GM13977 (cell line): ENCODE measurements at regions not wholly inside any gene's neighbourhood (a gene's known extent, or its start where the extent isn't known, plus 50 kb on each side); places are given as distances from the start of the nearest gene placed in this dataset.

ENCODE experiments used
- DNase-seq: peaks from one replicate; pipeline ENCODE4 v3.0.0; 2012; ENCODE audit warnings: low spot score
- CTCF ChIP-seq: IDR thresholded peaks from 2 replicates; pipeline ENCODE4 v1.5.1; 2012; ENCODE audit warnings: mild to moderate bottlenecking, control low read depth; ENCODE audit not compliant: insufficient read depth; ENCODE audit errors: extremely low read depth, missing control alignments
- in situ Hi-C: fragments of 300-500 bp; cut with MboI; formaldehyde crosslinking; loops from one replicate; pipeline ENCODE4 v1.12.0; 2022; ENCODE audit warnings: low sequenced_read_pairs, low pct_unique_long_range_greater_than_20kb, mixed read lengths, inconsistent platforms; ENCODE audit not compliant: unreplicated experiment

GRCh38 chr14:80124794-80125193, 86.5 kb downstream of the DIO2 start:
- no peak for DNase-seq
- no peak for TF ChIP-seq CTCF
- in situ Hi-C loops, result no loop called here

DNA sequence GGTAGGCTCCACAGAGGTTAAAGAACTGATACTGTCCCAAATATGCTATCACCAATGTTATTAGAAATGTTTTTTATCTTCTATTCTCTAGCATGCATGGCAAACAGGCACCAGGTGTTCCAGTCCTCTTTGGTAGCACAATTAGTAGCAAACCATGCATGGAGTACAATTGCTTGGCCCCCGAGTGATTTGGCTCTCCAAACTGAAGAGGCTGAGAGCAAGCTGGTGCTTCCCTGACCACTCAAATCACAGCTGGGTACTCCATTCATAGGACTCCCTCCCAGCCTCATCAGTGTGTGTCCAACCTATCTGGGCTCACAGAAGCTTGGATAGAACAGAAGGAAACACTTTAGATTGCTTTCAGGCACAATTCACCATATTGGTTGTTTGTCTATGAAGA, 93.4 kb downstream of the DIO2 start:
- no peak for DNase-seq
- no peak for TF ChIP-seq CTCF
- in situ Hi-C loops, result no loop called here

DNA sequence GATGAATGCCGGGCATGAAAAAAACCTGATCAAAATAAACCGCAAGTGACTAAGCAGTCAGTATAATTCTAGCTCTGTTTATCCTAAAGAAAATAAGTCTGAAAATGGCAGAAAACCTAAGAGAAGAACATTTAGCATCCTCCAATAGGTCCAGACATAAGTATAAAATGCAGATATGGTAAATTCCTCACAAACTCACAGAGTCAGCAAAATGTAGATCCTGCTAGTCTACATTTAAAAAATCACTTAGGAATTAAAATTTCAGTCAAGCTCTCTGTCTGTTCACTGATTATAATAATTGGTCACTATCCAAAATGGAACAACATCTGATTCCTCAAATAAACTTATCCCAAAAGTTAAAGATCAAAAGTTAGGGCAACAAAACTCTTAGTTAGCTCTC, 95.1 kb downstream of the DIO2 start:
- no peak for TF ChIP-seq CTCF
- in situ Hi-C loops, result no loop called here
- DNase-seq, result no peak

DNA sequence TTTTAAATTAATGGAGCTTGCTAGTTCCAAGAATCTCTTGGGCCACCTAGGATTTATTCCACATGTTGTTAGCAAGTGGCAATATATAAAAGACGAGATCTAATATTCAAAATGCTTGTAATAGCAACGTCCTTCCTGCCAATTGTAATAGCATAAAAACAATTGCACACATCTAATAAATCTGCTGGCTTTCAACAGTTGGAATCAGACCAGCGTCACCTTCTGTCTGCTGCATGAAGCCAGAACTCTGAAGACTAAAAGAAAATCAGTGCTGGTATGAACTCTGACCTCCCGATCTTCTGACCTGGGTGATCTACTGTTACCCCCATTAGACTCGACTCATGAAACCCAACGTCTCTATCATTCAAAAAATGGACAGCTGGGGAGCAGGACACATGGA, 100.6 kb downstream of the DIO2 start:
- DNase-seq, result no peak
- in situ Hi-C loops, result no loop called here
- no peak for TF ChIP-seq CTCF

GRCh38 chr14:80109055-80109454, 102.2 kb downstream of the DIO2 start:
- in situ Hi-C loops, result no loop called here
- no peak for TF ChIP-seq CTCF
- DNase-seq, result no peak

GRCh38 chr14:80108430-80108829, 102.9 kb downstream of the DIO2 start:
- DNase-seq, result no peak
- in situ Hi-C loops, result no loop called here

More at GRCh38 chr14:80108430-80108829, 102.9 kb downstream of the DIO2 start:
- no peak for TF ChIP-seq CTCF
